SK-N-SH treated with all-trans-retinoic acid at 6 μM for 48 hours (cell line): ENCODE measurements at regions not wholly inside any gene's neighbourhood (a gene's known extent, or its start where the extent isn't known, plus 50 kb on each side); places are given as distances from the start of the nearest gene placed in this dataset.

ENCODE experiments used
- ATAC-seq: fragments of 200-7000 bp; cut with Tn5 transposase; 3 replicates; pipeline ENCODE4 v1.9.1; 2020; ENCODE audit warnings: mild to moderate bottlenecking, moderate library complexity
- ARNTL ChIP-seq: fragments of 450-650 bp; formaldehyde crosslinking; IDR thresholded peaks from 2 replicates; pipeline ENCODE4 v1.5.0; 2020; ENCODE audit warnings: low read depth, mild to moderate bottlenecking, moderate library complexity, borderline replicate concordance
- BACH2 ChIP-seq: fragments of 250-450 bp; sonication (Bioruptor Pico); IDR thresholded peaks from 2 replicates; pipeline ENCODE4 v1.9.0; 2021; ENCODE audit warnings: mild to moderate bottlenecking, borderline replicate concordance
- CSDC2 ChIP-seq: fragments of 250-450 bp; sonication (Bioruptor Pico); IDR thresholded peaks from 2 replicates; pipeline ENCODE4 v1.5.0; 2020; ENCODE audit warnings: mild to moderate bottlenecking, moderate library complexity
- ESRRG ChIP-seq: fragments of 250-450 bp; sonication (Bioruptor Pico); IDR thresholded peaks from 2 replicates; pipeline ENCODE4 v1.6.1; 2021; ENCODE audit warnings: mild to moderate bottlenecking
- GLIS3 ChIP-seq: fragments of 250-450 bp; sonication (Bioruptor Pico); IDR thresholded peaks from 2 replicates; pipeline ENCODE4 v1.5.0; 2020; ENCODE audit warnings: mild to moderate bottlenecking, moderate library complexity
- ISL1 ChIP-seq: fragments of 250-450 bp; sonication (Bioruptor Pico); IDR thresholded peaks from 2 replicates; pipeline ENCODE4 v2.1.2; 2022; ENCODE audit warnings: mild to moderate bottlenecking, moderate library complexity
- RARB ChIP-seq: fragments of 250-450 bp; sonication (Bioruptor Pico); IDR thresholded peaks from 2 replicates; pipeline ENCODE4 v1.8.0; 2021; ENCODE audit warnings: mild to moderate bottlenecking, moderate library complexity
- SNAI2 ChIP-seq: fragments of 250-450 bp; sonication (Bioruptor Pico); IDR thresholded peaks from 2 replicates; pipeline ENCODE4 v1.5.0; 2020; ENCODE audit warnings: mild to moderate bottlenecking, moderate library complexity
- TCF4 ChIP-seq: fragments of 250-450 bp; sonication (Bioruptor Pico); IDR thresholded peaks from 2 replicates; pipeline ENCODE4 v1.8.0; 2021; ENCODE audit warnings: mild to moderate bottlenecking, moderate library complexity, borderline replicate concordance
- TOX ChIP-seq: fragments of 250-450 bp; sonication (Bioruptor Pico); IDR thresholded peaks from 2 replicates; pipeline ENCODE4 v1.8.0; 2021; ENCODE audit warnings: mild to moderate bottlenecking, moderate library complexity, borderline replicate concordance
- ZC3H10 ChIP-seq: fragments of 250-450 bp; sonication (Bioruptor Pico); IDR thresholded peaks from 2 replicates; pipeline ENCODE4 v1.5.1; 2021; ENCODE audit warnings: mild to moderate bottlenecking, moderate library complexity
- ZFP3 ChIP-seq: fragments of 250-450 bp; sonication (Bioruptor Pico); IDR thresholded peaks from 2 replicates; pipeline ENCODE4 v1.5.0; 2020; ENCODE audit warnings: mild to moderate bottlenecking, moderate library complexity
- ZFP30 ChIP-seq: fragments of 450-650 bp; formaldehyde crosslinking; IDR thresholded peaks from 2 replicates; pipeline ENCODE4 v1.5.0; 2022; ENCODE audit warnings: mild to moderate bottlenecking, moderate library complexity
- ZNF565 ChIP-seq: fragments of 450-650 bp; formaldehyde crosslinking; conservative IDR thresholded peaks from 2 replicates; pipeline ENCODE4 v1.5.0; 2020; ENCODE audit warnings: low read depth, mild to moderate bottlenecking, moderate library complexity
- ZNF70 ChIP-seq: fragments of 450-650 bp; formaldehyde crosslinking; IDR thresholded peaks from 2 replicates; pipeline ENCODE4 v1.5.0; 2020; ENCODE audit warnings: mild to moderate bottlenecking, moderate library complexity
- ZNF8 ChIP-seq: fragments of 450-650 bp; formaldehyde crosslinking; IDR thresholded peaks from 2 replicates; pipeline ENCODE4 v1.5.0; 2020; ENCODE audit warnings: mild to moderate bottlenecking, moderate library complexity
- TF ChIP-seq, protein P1 (sequence below): fragments of 250-450 bp; sonication (Bioruptor Pico); IDR thresholded peaks from 2 replicates; pipeline ENCODE4 v1.5.0; 2020; ENCODE audit warnings: mild to moderate bottlenecking, moderate library complexity
- TF ChIP-seq, protein P2 (sequence below): fragments of 250-450 bp; sonication (Bioruptor Pico); IDR thresholded peaks from 2 replicates; pipeline ENCODE4 v1.5.1; 2020; ENCODE audit warnings: low read depth, mild to moderate bottlenecking, moderate library complexity
- TF ChIP-seq, protein P3 (sequence below): fragments of 250-450 bp; sonication (Bioruptor Pico); IDR thresholded peaks from 2 replicates; pipeline ENCODE4 v1.8.0; 2021; ENCODE audit warnings: low read depth, mild to moderate bottlenecking, moderate library complexity, borderline replicate concordance
- TF ChIP-seq, protein P4 (sequence below): fragments of 250-450 bp; sonication (Bioruptor Pico); IDR thresholded peaks from 2 replicates; pipeline ENCODE4 v1.8.0; 2020; ENCODE audit warnings: mild to moderate bottlenecking, moderate library complexity, borderline replicate concordance

DNA sequence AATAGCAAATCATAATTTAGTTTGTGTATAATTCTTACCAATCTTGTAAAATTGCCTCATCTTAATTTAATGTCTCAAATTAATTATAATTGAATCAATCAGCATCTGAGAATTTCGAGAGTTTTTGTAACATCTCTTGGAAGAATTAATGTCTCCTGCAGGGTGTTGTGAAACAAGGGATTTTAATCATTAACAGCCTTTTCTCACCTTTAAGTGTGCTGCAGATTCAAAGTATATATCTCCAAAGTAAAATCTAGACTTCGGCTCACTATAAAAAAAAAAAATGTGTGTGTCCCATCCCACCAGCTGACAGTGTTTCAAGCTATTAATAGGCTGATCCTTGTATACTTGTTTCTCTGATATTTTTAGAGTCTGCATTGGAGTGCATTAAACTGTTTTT, 603.1 kb downstream of the ETNK1 start:
- TF ChIP-seq ZFP3 (CRISPR knock-in tag) = no peak
- TF ChIP-seq, protein P1, sequence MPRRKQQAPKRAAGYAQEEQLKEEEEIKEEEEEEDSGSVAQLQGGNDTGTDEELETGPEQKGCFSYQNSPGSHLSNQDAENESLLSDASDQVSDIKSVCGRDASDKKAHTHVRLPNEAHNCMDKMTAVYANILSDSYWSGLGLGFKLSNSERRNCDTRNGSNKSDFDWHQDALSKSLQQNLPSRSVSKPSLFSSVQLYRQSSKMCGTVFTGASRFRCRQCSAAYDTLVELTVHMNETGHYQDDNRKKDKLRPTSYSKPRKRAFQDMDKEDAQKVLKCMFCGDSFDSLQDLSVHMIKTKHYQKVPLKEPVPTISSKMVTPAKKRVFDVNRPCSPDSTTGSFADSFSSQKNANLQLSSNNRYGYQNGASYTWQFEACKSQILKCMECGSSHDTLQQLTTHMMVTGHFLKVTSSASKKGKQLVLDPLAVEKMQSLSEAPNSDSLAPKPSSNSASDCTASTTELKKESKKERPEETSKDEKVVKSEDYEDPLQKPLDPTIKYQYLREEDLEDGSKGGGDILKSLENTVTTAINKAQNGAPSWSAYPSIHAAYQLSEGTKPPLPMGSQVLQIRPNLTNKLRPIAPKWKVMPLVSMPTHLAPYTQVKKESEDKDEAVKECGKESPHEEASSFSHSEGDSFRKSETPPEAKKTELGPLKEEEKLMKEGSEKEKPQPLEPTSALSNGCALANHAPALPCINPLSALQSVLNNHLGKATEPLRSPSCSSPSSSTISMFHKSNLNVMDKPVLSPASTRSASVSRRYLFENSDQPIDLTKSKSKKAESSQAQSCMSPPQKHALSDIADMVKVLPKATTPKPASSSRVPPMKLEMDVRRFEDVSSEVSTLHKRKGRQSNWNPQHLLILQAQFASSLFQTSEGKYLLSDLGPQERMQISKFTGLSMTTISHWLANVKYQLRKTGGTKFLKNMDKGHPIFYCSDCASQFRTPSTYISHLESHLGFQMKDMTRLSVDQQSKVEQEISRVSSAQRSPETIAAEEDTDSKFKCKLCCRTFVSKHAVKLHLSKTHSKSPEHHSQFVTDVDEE (CRISPR knock-in tag) = no peak
- no peak for TF ChIP-seq ARNTL (CRISPR knock-in tag)
- TF ChIP-seq ZNF70 (CRISPR knock-in tag) = no peak
- no peak for TF ChIP-seq TOX
- ATAC-seq = no peak

DNA sequence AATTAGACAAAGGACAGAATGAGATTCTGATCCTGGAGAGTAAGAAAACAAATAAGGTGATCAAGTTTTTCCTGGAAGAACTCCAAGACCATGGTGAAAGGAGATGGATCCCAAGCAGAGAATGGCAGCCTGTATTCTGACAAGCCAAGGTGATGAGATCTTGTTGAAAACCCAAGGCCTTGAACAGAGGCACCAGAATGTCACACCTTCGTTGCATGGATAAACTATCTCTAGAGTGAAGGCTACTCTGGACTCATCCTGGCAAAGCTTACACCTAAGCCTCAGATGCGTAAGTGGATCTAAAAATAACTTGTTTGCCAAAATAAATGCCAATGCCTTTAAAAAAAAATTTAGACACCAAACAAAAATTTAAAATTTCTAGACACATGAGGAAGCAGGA, 605.9 kb downstream of the ETNK1 start:
- ATAC-seq = no peak
- no peak for TF ChIP-seq SNAI2

DNA sequence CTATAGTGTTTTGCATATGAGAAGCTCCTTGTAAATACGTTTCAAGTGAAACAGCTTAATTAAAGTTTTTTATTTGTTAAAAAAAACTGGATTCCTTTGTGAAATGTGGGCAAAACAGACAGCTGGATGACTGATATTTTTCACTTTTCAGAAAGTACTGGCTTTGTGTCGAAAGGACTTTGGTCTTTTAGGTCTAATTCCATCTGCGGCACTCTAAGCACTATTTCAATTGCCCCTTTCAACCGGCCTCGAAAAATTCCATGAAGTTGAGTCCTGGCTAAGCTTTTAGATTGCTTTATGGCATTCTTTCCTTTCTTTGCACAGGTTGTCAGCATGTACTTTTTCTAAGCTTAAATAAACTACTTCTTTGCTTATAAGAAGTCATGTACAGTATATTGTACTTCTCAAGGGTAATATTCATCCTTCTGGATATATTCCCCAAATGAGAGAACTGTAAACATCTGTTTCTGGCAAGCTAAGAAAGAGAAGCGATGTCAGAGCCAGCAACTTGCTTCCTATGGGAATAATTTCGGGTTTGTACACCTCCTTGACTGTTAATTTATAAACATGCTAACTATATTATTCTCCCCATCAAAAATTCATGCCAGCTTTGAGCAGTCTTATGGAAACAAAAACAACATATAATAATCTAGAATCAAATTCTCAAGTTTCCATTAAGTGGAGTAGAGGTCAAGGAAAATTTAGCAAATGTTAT, 611.3 kb downstream of the ETNK1 start:
- ATAC-seq = no peak
- TF ChIP-seq, protein P2, sequence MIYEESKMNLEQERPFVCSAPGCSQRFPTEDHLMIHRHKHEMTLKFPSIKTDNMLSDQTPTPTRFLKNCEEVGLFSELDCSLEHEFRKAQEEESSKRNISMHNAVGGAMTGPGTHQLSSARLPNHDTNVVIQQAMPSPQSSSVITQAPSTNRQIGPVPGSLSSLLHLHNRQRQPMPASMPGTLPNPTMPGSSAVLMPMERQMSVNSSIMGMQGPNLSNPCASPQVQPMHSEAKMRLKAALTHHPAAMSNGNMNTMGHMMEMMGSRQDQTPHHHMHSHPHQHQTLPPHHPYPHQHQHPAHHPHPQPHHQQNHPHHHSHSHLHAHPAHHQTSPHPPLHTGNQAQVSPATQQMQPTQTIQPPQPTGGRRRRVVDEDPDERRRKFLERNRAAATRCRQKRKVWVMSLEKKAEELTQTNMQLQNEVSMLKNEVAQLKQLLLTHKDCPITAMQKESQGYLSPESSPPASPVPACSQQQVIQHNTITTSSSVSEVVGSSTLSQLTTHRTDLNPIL = no peak
- TF ChIP-seq, protein P3, sequence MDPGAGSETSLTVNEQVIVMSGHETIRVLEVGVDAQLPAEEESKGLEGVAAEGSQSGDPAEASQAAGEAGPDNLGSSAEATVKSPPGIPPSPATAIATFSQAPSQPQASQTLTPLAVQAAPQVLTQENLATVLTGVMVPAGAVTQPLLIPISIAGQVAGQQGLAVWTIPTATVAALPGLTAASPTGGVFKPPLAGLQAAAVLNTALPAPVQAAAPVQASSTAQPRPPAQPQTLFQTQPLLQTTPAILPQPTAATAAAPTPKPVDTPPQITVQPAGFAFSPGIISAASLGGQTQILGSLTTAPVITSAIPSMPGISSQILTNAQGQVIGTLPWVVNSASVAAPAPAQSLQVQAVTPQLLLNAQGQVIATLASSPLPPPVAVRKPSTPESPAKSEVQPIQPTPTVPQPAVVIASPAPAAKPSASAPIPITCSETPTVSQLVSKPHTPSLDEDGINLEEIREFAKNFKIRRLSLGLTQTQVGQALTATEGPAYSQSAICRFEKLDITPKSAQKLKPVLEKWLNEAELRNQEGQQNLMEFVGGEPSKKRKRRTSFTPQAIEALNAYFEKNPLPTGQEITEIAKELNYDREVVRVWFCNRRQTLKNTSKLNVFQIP = no peak
- TF ChIP-seq GLIS3 (CRISPR knock-in tag) (no peak), ESRRG (CRISPR knock-in tag) (no peak), ZNF565 (CRISPR knock-in tag) (no peak), ZFP30 (no peak)

DNA sequence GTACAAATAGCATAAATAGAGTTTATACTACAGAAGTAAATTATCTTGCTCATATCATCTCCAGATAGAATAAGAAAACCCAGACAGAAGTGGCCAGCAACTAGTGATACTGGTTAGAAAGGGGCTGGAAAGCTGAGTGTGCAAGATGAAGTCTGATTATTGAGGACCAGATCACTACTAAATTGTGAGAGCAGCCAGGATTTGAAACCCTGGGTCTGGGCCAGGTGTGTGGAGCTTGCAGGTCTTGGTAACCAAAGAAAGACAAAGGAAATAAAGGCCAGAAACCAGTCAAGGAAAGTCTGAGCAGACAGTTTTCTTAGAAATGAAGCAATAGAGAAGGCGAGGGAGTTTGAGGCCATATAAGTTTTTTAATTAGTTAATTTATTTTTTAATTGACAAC, 611.8 kb downstream of the ETNK1 start:
- no peak for ATAC-seq
- TF ChIP-seq BACH2 (CRISPR knock-in tag) (no peak), ZFP30 (no peak), ISL1 (no peak), GLIS3 (CRISPR knock-in tag) (no peak), TCF4 (CRISPR knock-in tag) (no peak), ZNF70 (CRISPR knock-in tag) (no peak), SNAI2 (no peak), RARB (CRISPR knock-in tag) (no peak), ZC3H10 (CRISPR knock-in tag) (no peak), ZNF8 (CRISPR knock-in tag) (no peak), ARNTL (CRISPR knock-in tag) (no peak), ZFP3 (CRISPR knock-in tag) (no peak), ESRRG (CRISPR knock-in tag) (no peak), CSDC2 (CRISPR knock-in tag) (no peak)
- TF ChIP-seq, protein P1 (CRISPR knock-in tag) = no peak
- TF ChIP-seq, protein P3 = no peak
- TF ChIP-seq, protein P2 = no peak
- TF ChIP-seq, protein P4, sequence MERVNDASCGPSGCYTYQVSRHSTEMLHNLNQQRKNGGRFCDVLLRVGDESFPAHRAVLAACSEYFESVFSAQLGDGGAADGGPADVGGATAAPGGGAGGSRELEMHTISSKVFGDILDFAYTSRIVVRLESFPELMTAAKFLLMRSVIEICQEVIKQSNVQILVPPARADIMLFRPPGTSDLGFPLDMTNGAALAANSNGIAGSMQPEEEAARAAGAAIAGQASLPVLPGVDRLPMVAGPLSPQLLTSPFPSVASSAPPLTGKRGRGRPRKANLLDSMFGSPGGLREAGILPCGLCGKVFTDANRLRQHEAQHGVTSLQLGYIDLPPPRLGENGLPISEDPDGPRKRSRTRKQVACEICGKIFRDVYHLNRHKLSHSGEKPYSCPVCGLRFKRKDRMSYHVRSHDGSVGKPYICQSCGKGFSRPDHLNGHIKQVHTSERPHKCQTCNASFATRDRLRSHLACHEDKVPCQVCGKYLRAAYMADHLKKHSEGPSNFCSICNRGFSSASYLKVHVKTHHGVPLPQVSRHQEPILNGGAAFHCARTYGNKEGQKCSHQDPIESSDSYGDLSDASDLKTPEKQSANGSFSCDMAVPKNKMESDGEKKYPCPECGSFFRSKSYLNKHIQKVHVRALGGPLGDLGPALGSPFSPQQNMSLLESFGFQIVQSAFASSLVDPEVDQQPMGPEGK = no peak
